Naive thymus-derived CD4-positive, alpha-beta T cell (primary cell): ENCODE measurements at regions not wholly inside any gene's neighbourhood (a gene's known extent, or its start where the extent isn't known, plus 50 kb on each side); places are given as distances from the start of the nearest gene placed in this dataset.

Experiments
- ATAC-seq: fragments of 150-1000 bp; cut with Tn5 transposase; 2 replicates; pipeline ENCODE4 v1.10.0; 2021; ENCODE audit warnings: mild to moderate bottlenecking, moderate library complexity
- CTCF ChIA-PET: fragments of 350-600 bp; sonication (Branson Sonifier 250); formaldehyde crosslinking; loops from one replicate; lab custom pipeline; 2021; ENCODE audit warnings: antibody characterized with exemption; lab: Charles Lee
- POLR2A ChIA-PET: fragments of 350-600 bp; sonication (Branson Sonifier 250); formaldehyde crosslinking; loops from one replicate; lab custom pipeline; 2021; ENCODE audit warnings: antibody characterized with exemption, inconsistent platforms; lab: Charles Lee
- DNase-seq, 9 donors: peaks; one replicate each; pipeline versions ENCODE4 v3.0.0 to v3.0.0-alpha.2; 2020 to 2022; ENCODE audit warnings: mixed read lengths in 1 of 9
- H3K27ac ChIP-seq: one replicate; pipeline ENCODE4 v1.7.0; 2013; ENCODE audit warnings: mild to moderate bottlenecking, low read depth, low read length, moderate library complexity
- H3K27me3 ChIP-seq, 2 donors: one replicate each; pipeline ENCODE4 v1.7.0; 2013; ENCODE audit warnings: low read length in 2 of 2, mild to moderate bottlenecking in 2 of 2, moderate library complexity in 2 of 2; ENCODE audit not compliant: control insufficient read depth in 2 of 2, insufficient read depth in 2 of 2
- H3K36me3 ChIP-seq, 3 experiments: 1 replicate in 2 of 3; 2 replicates in 1 of 3; pipeline ENCODE4 v1.7.0; 2013; ENCODE audit warnings: low read length in 3 of 3, mild to moderate bottlenecking in 3 of 3, moderate library complexity in 1 of 3; ENCODE audit not compliant: insufficient read depth in 3 of 3, control insufficient read depth in 2 of 3
- H3K4me1 ChIP-seq, 2 donors: one replicate each; pipeline ENCODE4 v1.7.0; 2013; ENCODE audit warnings: low read length in 2 of 2, mild to moderate bottlenecking in 2 of 2, moderate library complexity in 1 of 2; ENCODE audit not compliant: control insufficient read depth in 2 of 2, insufficient read depth in 2 of 2
- H3K4me3 ChIP-seq: 2 replicates; pipeline ENCODE4 v1.7.0; 2013; ENCODE audit warnings: mild to moderate bottlenecking, low read length
- H3K9me3 ChIP-seq, 3 experiments: 1 replicate in 2 of 3; 2 replicates in 1 of 3; pipeline ENCODE4 v1.7.0; 2013; ENCODE audit warnings: low read length in 3 of 3; ENCODE audit not compliant: control insufficient read depth in 2 of 3
- H3K27ac Mint-ChIP-seq, 9 donors: one replicate each; pipeline ENCODE4 v1.8.0; 2020 to 2022; ENCODE audit warnings: mixed read lengths in 9 of 9, mild to moderate bottlenecking in 8 of 9, moderate library complexity in 5 of 9, inconsistent platforms in 2 of 9
- H3K27me3 Mint-ChIP-seq, 5 donors: one replicate each; pipeline ENCODE4 v1.8.0; 2021 to 2022; ENCODE audit warnings: mixed read lengths in 5 of 5, mild to moderate bottlenecking in 1 of 5
- H3K36me3 Mint-ChIP-seq, 5 donors: one replicate each; pipeline ENCODE4 v1.8.0; 2020 to 2022; ENCODE audit warnings: mixed read lengths in 5 of 5, mild to moderate bottlenecking in 3 of 5, inconsistent platforms in 1 of 5
- H3K4me1 Mint-ChIP-seq, 7 donors: one replicate each; pipeline ENCODE4 v1.8.0; 2020 to 2022; ENCODE audit warnings: mixed read lengths in 7 of 7, mild to moderate bottlenecking in 3 of 7, inconsistent platforms in 1 of 7
- H3K4me3 Mint-ChIP-seq, 10 donors: one replicate each; pipeline ENCODE4 v1.8.0; 2020 to 2022; ENCODE audit warnings: mild to moderate bottlenecking in 10 of 10, mixed read lengths in 10 of 10, moderate library complexity in 6 of 10, inconsistent platforms in 2 of 10
- H3K9me3 Mint-ChIP-seq, 11 donors: one replicate each; pipeline ENCODE4 v1.8.0; 2020 to 2022; ENCODE audit warnings: mixed read lengths in 11 of 11, mild to moderate bottlenecking in 4 of 11, inconsistent platforms in 1 of 11, moderate library complexity in 1 of 11
- intact Hi-C, 2 donors: fragments of 100-400 bp; cut with micrococcal nuclease; formaldehyde crosslinking; loops; one replicate each; pipeline ENCODE4 v1.15.1; 2023

- Mint-ChIP-seq H3K36me3 (no peaks in the 10 kb centered on the region), H3K9me3 (peaks cover 0 to 11% (median 3%) of the 10 kb centered on the region in 11 donors), H3K27me3 (no peaks in the 10 kb centered on the region), H3K4me3 (no peak overlapping the region), H3K27ac (no peak overlapping the region), H3K4me1 (peaks cover 0 to 1% (median 0%) of the 10 kb centered on the region in 7 donors)
- no peak for DNase-seq
- no peak overlapping the region for H3K4me3 ChIP-seq
- POLR2A ChIA-PET, result no interaction called here
- CTCF ChIA-PET, result no interaction called here
- intact Hi-C loops, result loop anchor here in 1 of 2 donors (10.0 kb wide), 1 partner anchor 804 kb away; the partner anchor contains the start of gene MECOM
- no peaks in the 10 kb centered on the region for H3K36me3 ChIP-seq
- no peaks in the 10 kb centered on the region for H3K9me3 ChIP-seq
- H3K4me1 ChIP-seq, result no peaks in the 10 kb centered on the region
- H3K27me3 ChIP-seq, result no peaks in the 10 kb centered on the region
- no peak for ATAC-seq
- no peak overlapping the region for H3K27ac ChIP-seq
These were observed 764.9 kb upstream of the GOLIM4 start for GRCh38 chr3:168860592-168860991.

GRCh38 chr3:168860028-168860427 is 764.3 kb upstream of the GOLIM4 start:
- CTCF ChIA-PET, result no interaction called here
- Histone ChIP-seq H3K27ac (no peak overlapping the region), H3K4me3 (no peak overlapping the region), H3K36me3 (no peaks in the 10 kb centered on the region), H3K4me1 (no peaks in the 10 kb centered on the region), H3K27me3 (no peaks in the 10 kb centered on the region), H3K9me3 (no peaks in the 10 kb centered on the region)
- no peak overlapping the region for H3K27ac Mint-ChIP-seq
- H3K36me3 Mint-ChIP-seq, result no peaks in the 10 kb centered on the region
- no peak overlapping the region for H3K4me3 Mint-ChIP-seq
- DNase-seq (no peak), ATAC-seq (no peak)
- intact Hi-C loops, result loop anchor here in 1 of 2 donors (10.0 kb wide), 1 partner anchor 805 kb away; the partner anchor contains the start of gene MECOM
- H3K4me1 Mint-ChIP-seq, result peaks cover 0 to 1% (median 0%) of the 10 kb centered on the region in 7 donors
- POLR2A ChIA-PET, result no interaction called here
- no peaks in the 10 kb centered on the region for H3K27me3 Mint-ChIP-seq
- peaks cover 0 to 11% (median 3%) of the 10 kb centered on the region in 11 donors for H3K9me3 Mint-ChIP-seq

- H3K9me3 Mint-ChIP-seq, result peaks cover 0 to 11% (median 3%) of the 10 kb centered on the region in 11 donors
- no peaks in the 10 kb centered on the region for H3K36me3 Mint-ChIP-seq
- H3K4me1 Mint-ChIP-seq, result peaks cover 0 to 1% (median 0%) of the 10 kb centered on the region in 7 donors
- Histone ChIP-seq H3K4me3 (no peak overlapping the region), H3K36me3 (no peaks in the 10 kb centered on the region), H3K27me3 (no peaks in the 10 kb centered on the region), H3K9me3 (no peaks in the 10 kb centered on the region), H3K4me1 (no peaks in the 10 kb centered on the region), H3K27ac (no peak overlapping the region)
- CTCF ChIA-PET, result no interaction called here
- intact Hi-C loops, result no loop called here
- ATAC-seq, result no peak
- H3K4me3 Mint-ChIP-seq, result no peak overlapping the region
- H3K27ac Mint-ChIP-seq, result no peak overlapping the region
- no peaks in the 10 kb centered on the region for H3K27me3 Mint-ChIP-seq
- DNase-seq, result no peak
- POLR2A ChIA-PET, result no interaction called here
These were observed 763.9 kb upstream of the GOLIM4 start for GRCh38 chr3:168859574-168859973.

GRCh38 chr3:168859143-168859542 is 763.4 kb upstream of the GOLIM4 start:
- ChIA-PET CTCF (no interaction called here), POLR2A (no interaction called here)
- ATAC-seq, result no peak

GRCh38 chr3:168858327-168858726 is 762.6 kb upstream of the GOLIM4 start:
- no peak overlapping the region for H3K27ac Mint-ChIP-seq
- no peaks in the 10 kb centered on the region for H3K36me3 Mint-ChIP-seq
- H3K27ac ChIP-seq, result no peak overlapping the region
- ChIA-PET CTCF (no interaction called here), POLR2A (no interaction called here)
- no peak overlapping the region for H3K4me3 Mint-ChIP-seq
- H3K27me3 Mint-ChIP-seq, result no peaks in the 10 kb centered on the region
- peaks cover 0 to 1% (median 0%) of the 10 kb centered on the region in 7 donors for H3K4me1 Mint-ChIP-seq
- intact Hi-C loops, result no loop called here
- H3K27me3 ChIP-seq, result no peaks in the 10 kb centered on the region
- ATAC-seq (no peak), DNase-seq (no peak)
- H3K4me3 ChIP-seq, result no peak overlapping the region
- H3K9me3 Mint-ChIP-seq, result peaks cover 0 to 14% (median 5%) of the 10 kb centered on the region in 11 donors
- H3K9me3 ChIP-seq, result no peaks in the 10 kb centered on the region
- H3K4me1 ChIP-seq, result no peaks in the 10 kb centered on the region
- no peaks in the 10 kb centered on the region for H3K36me3 ChIP-seq

More at GRCh38 chr3:168859143-168859542, 763.4 kb upstream of the GOLIM4 start:
- H3K4me1 ChIP-seq, result no peaks in the 10 kb centered on the region
- no peaks in the 10 kb centered on the region for H3K36me3 ChIP-seq
- H3K9me3 Mint-ChIP-seq, result peaks cover 0 to 13% (median 3%) of the 10 kb centered on the region in 11 donors
- no peaks in the 10 kb centered on the region for H3K27me3 Mint-ChIP-seq
- H3K9me3 ChIP-seq, result no peaks in the 10 kb centered on the region
- intact Hi-C loops, result no loop called here
- H3K27ac ChIP-seq, result no peak overlapping the region
- no peak overlapping the region for H3K4me3 ChIP-seq
- no peaks in the 10 kb centered on the region for H3K27me3 ChIP-seq
- no peak overlapping the region for H3K27ac Mint-ChIP-seq
- DNase-seq, result no peak
- H3K36me3 Mint-ChIP-seq, result no peaks in the 10 kb centered on the region
- H3K4me1 Mint-ChIP-seq, result peaks cover 0 to 1% (median 0%) of the 10 kb centered on the region in 7 donors
- H3K4me3 Mint-ChIP-seq, result no peak overlapping the region

GRCh38 chr3:168850109-168850508 is 754.4 kb upstream of the GOLIM4 start:
- Mint-ChIP-seq H3K27ac (no peak overlapping the region), H3K4me3 (no peak overlapping the region), H3K36me3 (no peaks in the 10 kb centered on the region), H3K9me3 (peaks cover 0 to 14% (median 3%) of the 10 kb centered on the region in 11 donors), H3K27me3 (peaks cover 0 to 13% (median 11%) of the 10 kb centered on the region in 5 donors), H3K4me1 (peaks cover 0 to 3% (median 0%) of the 10 kb centered on the region in 7 donors)
- CTCF ChIA-PET, result no interaction called here
- intact Hi-C loops, result no loop called here
- ATAC-seq (no peak), DNase-seq (no peak)
- H3K27me3 ChIP-seq, result no peaks in the 10 kb centered on the region
- no peaks in the 10 kb centered on the region for H3K36me3 ChIP-seq
- H3K4me1 ChIP-seq, result no peaks in the 10 kb centered on the region
- no peak overlapping the region for H3K27ac ChIP-seq
- H3K4me3 ChIP-seq, result no peak overlapping the region
- POLR2A ChIA-PET, result no interaction called here
- no peaks in the 10 kb centered on the region for H3K9me3 ChIP-seq

- no peaks in the 10 kb centered on the region for H3K36me3 Mint-ChIP-seq
- ATAC-seq (no peak), DNase-seq (no peak)
- ChIA-PET POLR2A (no interaction called here), CTCF (no interaction called here)
- peaks cover 0 to 6% (median 0%) of the 10 kb centered on the region in 11 donors for H3K9me3 Mint-ChIP-seq
- Histone ChIP-seq H3K4me3 (no peak overlapping the region), H3K9me3 (no peaks in the 10 kb centered on the region), H3K27me3 (no peaks in the 10 kb centered on the region), H3K4me1 (no peaks in the 10 kb centered on the region), H3K27ac (no peak overlapping the region), H3K36me3 (no peaks in the 10 kb centered on the region)
- peaks cover 0 to 3% (median 0%) of the 10 kb centered on the region in 7 donors for H3K4me1 Mint-ChIP-seq
- no peak overlapping the region for H3K27ac Mint-ChIP-seq
- intact Hi-C loops, result loop anchor here in 1 of 2 donors (2.0 kb wide), 1 partner anchor 337 kb away; no protein-coding TSS in a partner anchor
- no peak overlapping the region for H3K4me3 Mint-ChIP-seq
- peaks cover 0 to 17% (median 11%) of the 10 kb centered on the region in 5 donors for H3K27me3 Mint-ChIP-seq
These were observed 751.7 kb upstream of the GOLIM4 start for GRCh38 chr3:168847291-168847883.
